Keratinocyte (primary cell): ENCODE measurements at regions not wholly inside any gene's neighbourhood (a gene's known extent, or its start where the extent isn't known, plus 50 kb on each side); places are given as distances from the start of the nearest gene placed in this dataset.
A peak's percentile ranks its signal among the peaks of the same experiment; 100 is the strongest.

ENCODE experiments used
- CTCF ChIP-seq, 3 experiments: IDR thresholded peaks in 1 of 3; conservative IDR thresholded peaks in 1 of 3; optimal IDR thresholded peaks in 1 of 3; 2 replicates in 2 of 3; 3 replicates in 1 of 3; pipeline versions ENCODE3 to v1.5.1; 2011; ENCODE audit warnings: low read length in 3 of 3, mild to moderate bottlenecking in 3 of 3, moderate library complexity in 2 of 3, control low read depth in 1 of 3, inconsistent platforms in 1 of 3; ENCODE audit not compliant: insufficient read depth in 2 of 3; ENCODE audit errors: extremely low read depth in 1 of 3
- EZH2 ChIP-seq: IDR thresholded peaks from one replicate; pipeline ENCODE4 v1.6.1; 2012; ENCODE audit warnings: inconsistent platforms, mild to moderate bottlenecking, low read length, moderate library complexity

- TF ChIP-seq CTCF (optimal IDR thresholded peaks at IDR 0.05 in 1 of 3, IDR thresholded peaks at IDR 0.05 in 1 of 3, conservative IDR thresholded peaks at IDR 0.05 in 1 of 3; ENCODE audit: extremely low read depth in 1 of 3, insufficient read depth in 2 of 3, low read length in 3 of 3) (peak in 1 of 3 experiments; percentile 53), EZH2 (no peak)
Measured at GRCh38 chr9:38334234-38334633, 58.3 kb upstream of the ALDH1B1 start.
